Endothelial cell (in vitro differentiated cells): ENCODE measurements at regions not wholly inside any gene's neighbourhood (a gene's known extent, or its start where the extent isn't known, plus 50 kb on each side); places are given as distances from the start of the nearest gene placed in this dataset.

Experiments
- DNase-seq: peaks from one replicate; pipeline ENCODE4 v3.0.0; 2021; ENCODE audit warnings: low spot score
- H3K27ac Mint-ChIP-seq: one replicate; pipeline ENCODE4 v1.8.0; 2021; ENCODE audit warnings: mixed read lengths, inconsistent platforms; ENCODE audit not compliant: unreplicated experiment
- H3K27me3 Mint-ChIP-seq: one replicate; pipeline ENCODE4 v1.8.0; 2021; ENCODE audit warnings: mild to moderate bottlenecking, moderate library complexity, mixed read lengths, inconsistent platforms; ENCODE audit not compliant: unreplicated experiment
- H3K36me3 Mint-ChIP-seq: one replicate; pipeline ENCODE4 v1.8.0; 2021; ENCODE audit warnings: mild to moderate bottlenecking, low read depth, mixed read lengths, inconsistent platforms; ENCODE audit not compliant: unreplicated experiment
- H3K4me1 Mint-ChIP-seq: one replicate; pipeline ENCODE4 v1.8.0; 2021; ENCODE audit warnings: mild to moderate bottlenecking, mixed read lengths, inconsistent platforms; ENCODE audit not compliant: unreplicated experiment
- H3K4me3 Mint-ChIP-seq: one replicate; pipeline ENCODE4 v1.8.0; 2021; ENCODE audit warnings: mild to moderate bottlenecking, mixed read lengths, inconsistent platforms; ENCODE audit not compliant: unreplicated experiment
- H3K9me3 Mint-ChIP-seq: one replicate; pipeline ENCODE4 v1.8.0; 2021; ENCODE audit warnings: mixed read lengths, inconsistent platforms; ENCODE audit not compliant: unreplicated experiment
- TF ChIP-seq, protein P1 (sequence below): fragments of 200-600 bp; sonication (generic); IDR thresholded peaks from one replicate; pipeline ENCODE4 v1.5.0; 2021; ENCODE audit warnings: antibody characterized with exemption; ENCODE audit not compliant: unreplicated experiment

DNA sequence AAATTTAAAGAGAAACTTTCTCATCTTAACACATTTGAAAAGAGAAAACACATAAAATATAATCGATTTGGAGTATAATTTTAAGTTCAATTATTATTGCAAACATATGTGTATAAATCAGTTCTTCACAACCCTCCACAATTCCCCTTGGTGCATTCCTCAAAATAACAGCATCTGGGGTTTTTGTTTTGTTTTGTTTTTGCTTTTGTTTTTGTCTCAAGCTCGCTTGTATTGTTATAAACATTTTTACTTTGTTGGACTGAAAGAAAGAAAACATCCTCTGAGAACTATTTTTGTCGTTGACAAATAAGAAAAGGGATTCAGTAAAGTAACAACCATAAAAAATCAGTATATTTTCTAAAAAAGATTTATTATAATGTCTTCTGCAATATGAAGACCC is 60.2 kb upstream of the HIVEP1 start:
- Mint-ChIP-seq H3K27me3 (no peaks in the 10 kb centered on the region), H3K4me1 (no peaks in the 10 kb centered on the region), H3K9me3 (no peaks in the 10 kb centered on the region), H3K4me3 (no peak overlapping the region), H3K27ac (no peak overlapping the region), H3K36me3 (no peaks in the 10 kb centered on the region)
- no peak for DNase-seq
- TF ChIP-seq, protein P1, sequence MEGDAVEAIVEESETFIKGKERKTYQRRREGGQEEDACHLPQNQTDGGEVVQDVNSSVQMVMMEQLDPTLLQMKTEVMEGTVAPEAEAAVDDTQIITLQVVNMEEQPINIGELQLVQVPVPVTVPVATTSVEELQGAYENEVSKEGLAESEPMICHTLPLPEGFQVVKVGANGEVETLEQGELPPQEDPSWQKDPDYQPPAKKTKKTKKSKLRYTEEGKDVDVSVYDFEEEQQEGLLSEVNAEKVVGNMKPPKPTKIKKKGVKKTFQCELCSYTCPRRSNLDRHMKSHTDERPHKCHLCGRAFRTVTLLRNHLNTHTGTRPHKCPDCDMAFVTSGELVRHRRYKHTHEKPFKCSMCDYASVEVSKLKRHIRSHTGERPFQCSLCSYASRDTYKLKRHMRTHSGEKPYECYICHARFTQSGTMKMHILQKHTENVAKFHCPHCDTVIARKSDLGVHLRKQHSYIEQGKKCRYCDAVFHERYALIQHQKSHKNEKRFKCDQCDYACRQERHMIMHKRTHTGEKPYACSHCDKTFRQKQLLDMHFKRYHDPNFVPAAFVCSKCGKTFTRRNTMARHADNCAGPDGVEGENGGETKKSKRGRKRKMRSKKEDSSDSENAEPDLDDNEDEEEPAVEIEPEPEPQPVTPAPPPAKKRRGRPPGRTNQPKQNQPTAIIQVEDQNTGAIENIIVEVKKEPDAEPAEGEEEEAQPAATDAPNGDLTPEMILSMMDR, result no peak

DNA sequence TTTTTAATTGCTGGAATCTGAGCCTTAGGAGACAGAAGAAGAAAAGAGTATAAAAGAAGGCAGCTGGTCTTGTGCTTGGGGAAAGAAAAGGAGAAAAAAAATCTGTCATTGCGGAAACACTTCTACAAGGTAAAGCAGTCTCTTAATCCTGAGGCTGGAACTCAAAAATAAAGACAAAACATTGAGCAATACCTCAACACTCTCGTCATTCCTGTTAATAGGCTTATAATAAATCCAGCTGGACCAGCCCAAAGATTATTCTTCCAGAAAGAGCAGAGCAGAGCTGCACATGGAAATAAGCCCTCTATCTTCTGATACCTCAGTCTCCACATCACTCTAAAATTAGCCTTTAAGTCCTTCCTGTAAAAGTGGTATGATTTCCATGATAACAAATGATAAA is 62.0 kb upstream of the HIVEP1 start:
- TF ChIP-seq, protein P1, result no peak
- no peaks in the 10 kb centered on the region for H3K27me3 Mint-ChIP-seq
- H3K9me3 Mint-ChIP-seq, result no peaks in the 10 kb centered on the region
- H3K4me3 Mint-ChIP-seq, result no peak overlapping the region
- no peak for DNase-seq
- H3K27ac Mint-ChIP-seq, result no peak overlapping the region
- H3K36me3 Mint-ChIP-seq, result no peaks in the 10 kb centered on the region
- no peaks in the 10 kb centered on the region for H3K4me1 Mint-ChIP-seq

DNA sequence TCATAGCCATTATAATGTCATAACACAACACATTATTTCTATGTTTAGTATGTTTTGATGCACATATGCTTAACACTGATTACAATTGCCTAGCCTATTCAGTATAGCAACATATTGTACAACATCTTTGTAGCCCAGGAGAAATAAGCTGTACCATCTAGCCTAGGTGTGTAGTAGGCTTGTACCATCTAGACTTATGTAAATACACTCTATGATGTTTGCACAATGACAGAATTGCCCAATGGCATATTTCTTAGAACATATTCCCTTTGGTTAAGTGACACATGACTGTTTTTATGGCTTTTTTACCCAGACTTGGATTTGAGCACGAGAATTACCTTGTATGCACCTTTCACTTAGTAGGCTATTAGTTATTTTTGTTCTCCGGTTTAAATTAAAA is 64.5 kb upstream of the HIVEP1 start:
- Mint-ChIP-seq H3K27me3 (no peaks in the 10 kb centered on the region), H3K27ac (no peak overlapping the region), H3K9me3 (no peaks in the 10 kb centered on the region), H3K36me3 (no peaks in the 10 kb centered on the region), H3K4me3 (no peak overlapping the region), H3K4me1 (no peaks in the 10 kb centered on the region)
- TF ChIP-seq, protein P1, result peak; percentile 5
- DNase-seq, result no peak

DNA sequence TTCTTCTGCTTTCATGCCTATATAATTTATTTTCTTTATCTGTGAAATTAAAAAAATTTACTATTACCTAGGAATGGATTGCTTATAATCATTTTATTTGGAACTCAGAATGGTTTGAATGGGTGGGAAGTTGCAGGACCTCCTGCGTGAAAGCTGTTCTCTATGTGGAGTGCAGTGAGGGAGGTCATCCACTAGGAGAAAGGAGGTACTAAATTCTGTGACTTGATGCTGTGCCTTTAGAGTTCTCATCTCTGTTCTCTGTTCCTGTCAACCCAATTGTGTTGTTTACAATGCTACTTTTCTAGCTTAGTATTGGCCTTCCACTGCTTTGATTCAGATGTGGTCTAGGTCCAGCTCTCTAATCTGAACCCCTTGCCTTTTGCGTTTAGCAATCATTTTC is 65.0 kb upstream of the HIVEP1 start:
- Mint-ChIP-seq H3K27ac (no peak overlapping the region), H3K9me3 (no peaks in the 10 kb centered on the region), H3K36me3 (no peaks in the 10 kb centered on the region), H3K4me1 (no peaks in the 10 kb centered on the region), H3K4me3 (no peak overlapping the region), H3K27me3 (no peaks in the 10 kb centered on the region)
- DNase-seq, result no peak
- TF ChIP-seq, protein P1, result no peak

DNA sequence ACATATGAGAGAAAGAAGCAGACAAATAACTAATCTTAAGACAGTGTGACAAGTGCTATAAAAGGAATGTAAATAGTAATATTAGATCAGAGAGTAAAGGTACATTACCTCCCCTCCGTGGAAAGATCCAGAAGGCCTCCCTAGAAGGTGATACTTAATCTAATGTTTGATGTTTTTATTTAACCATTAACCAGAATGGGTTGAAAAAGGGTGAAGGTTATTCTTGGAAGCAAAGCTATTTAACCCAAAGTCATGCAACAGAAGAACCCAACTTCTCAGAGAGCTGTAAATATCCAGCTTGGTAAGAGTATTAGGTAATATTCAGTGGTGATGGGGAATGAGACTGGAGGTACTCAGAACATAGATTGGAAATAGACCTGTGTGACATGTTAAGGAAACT is 68.0 kb upstream of the HIVEP1 start:
- Mint-ChIP-seq H3K36me3 (no peaks in the 10 kb centered on the region), H3K9me3 (no peaks in the 10 kb centered on the region), H3K27ac (no peak overlapping the region), H3K4me1 (no peaks in the 10 kb centered on the region), H3K27me3 (no peaks in the 10 kb centered on the region), H3K4me3 (no peak overlapping the region)
- DNase-seq, result no peak
- TF ChIP-seq, protein P1, result no peak
